IMR-90 (cell line): ENCODE measurements at regions not wholly inside any gene's neighbourhood (a gene's known extent, or its start where the extent isn't known, plus 50 kb on each side); places are given as distances from the start of the nearest gene placed in this dataset.

Experiments
- BHLHE40 ChIP-seq: fragments of 150-350 bp; IDR thresholded peaks from 2 replicates; pipeline ENCODE4 v1.6.1; 2016; ENCODE audit warnings: mild to moderate bottlenecking, low read depth, low read length
- CEBPB ChIP-seq: IDR thresholded peaks from 2 replicates; pipeline ENCODE4 v1.6.1; 2012; ENCODE audit warnings: low read depth, low read length, improper control_type of control experiment
- CHD1 ChIP-seq: IDR thresholded peaks from 2 replicates; pipeline ENCODE4 v1.6.1; 2012; ENCODE audit warnings: low read depth, low read length, improper control_type of control experiment
- CTCF ChIP-seq: conservative IDR thresholded peaks from 2 replicates; pipeline ENCODE4 v1.5.1; 2012; ENCODE audit warnings: mild to moderate bottlenecking, low read depth, low read length, improper control_type of control experiment
- FOS ChIP-seq: fragments of 150-350 bp; IDR thresholded peaks from 2 replicates; pipeline ENCODE4 v1.6.1; 2016; ENCODE audit warnings: low read depth, low read length
- MAFK ChIP-seq: IDR thresholded peaks from 2 replicates; pipeline ENCODE4 v1.6.1; 2012; ENCODE audit warnings: low read depth, low read length, improper control_type of control experiment
- MAZ ChIP-seq: IDR thresholded peaks from 2 replicates; pipeline ENCODE4 v1.6.1; 2012; ENCODE audit warnings: low read depth, mild to moderate bottlenecking, low read length, improper control_type of control experiment, moderate library complexity, borderline replicate concordance
- MXI1 ChIP-seq: IDR thresholded peaks from 2 replicates; pipeline ENCODE4 v1.6.1; 2012; ENCODE audit warnings: low read depth, mild to moderate bottlenecking, low read length, moderate library complexity, borderline replicate concordance
- POLR2A ChIP-seq: IDR thresholded peaks from 2 replicates; pipeline ENCODE4 v1.6.1; 2012; ENCODE audit warnings: mild to moderate bottlenecking, low read depth, low read length
- RAD21 ChIP-seq: IDR thresholded peaks from 2 replicates; pipeline ENCODE4 v1.6.1; 2012; ENCODE audit warnings: low read length, improper control_type of control experiment
- SMC3 ChIP-seq: fragments of 150-350 bp; IDR thresholded peaks from 2 replicates; pipeline ENCODE4 v1.6.1; 2016; ENCODE audit warnings: low read depth, mild to moderate bottlenecking, antibody characterized with exemption, low read length, moderate library complexity
- USF2 ChIP-seq: fragments of 150-350 bp; IDR thresholded peaks from 2 replicates; pipeline ENCODE4 v1.6.1; 2017; ENCODE audit warnings: mild to moderate bottlenecking, antibody characterized with exemption, low read length, low read depth

- no peak for TF ChIP-seq CTCF
- no peak for TF ChIP-seq CHD1
- no peak for TF ChIP-seq POLR2A
- TF ChIP-seq CEBPB: no peak
- no peak for TF ChIP-seq RAD21
- no peak for TF ChIP-seq SMC3
- TF ChIP-seq FOS: no peak
- TF ChIP-seq MXI1: no peak
- no peak for TF ChIP-seq BHLHE40
- no peak for TF ChIP-seq USF2
- TF ChIP-seq MAFK: no peak
- TF ChIP-seq MAZ: no peak
Observed at GRCh38 chr2:71901466-71901865, 246.2 kb downstream of the CYP26B1 start.
